ENCODE measurements at regions not wholly inside any gene's neighbourhood (a gene's known extent, or its start where the extent isn't known, plus 50 kb on each side); places are given as distances from the start of the nearest gene placed in this dataset.
A peak's percentile ranks its signal among the peaks of the same experiment; 100 is the strongest.

DNA sequence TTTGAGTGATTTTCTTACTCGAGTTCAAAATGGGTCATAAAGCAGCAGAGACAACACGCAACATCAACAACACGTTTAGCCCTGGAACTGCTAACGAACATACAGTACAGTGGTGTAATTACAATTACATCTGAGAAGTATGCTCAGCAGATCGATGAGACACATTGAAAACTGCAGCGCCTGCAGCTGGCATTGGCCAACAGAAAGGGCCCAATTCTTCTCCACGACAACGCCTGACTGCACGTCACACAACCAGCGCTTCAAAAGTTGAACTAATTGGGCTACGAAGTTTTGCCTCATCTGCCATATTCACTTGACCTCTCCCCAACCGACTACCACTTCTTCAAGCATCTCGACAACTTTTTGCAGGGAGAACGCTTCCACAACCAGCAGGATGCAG is 145.6 kb downstream of the SCARB1 start:
- TF ChIP-seq, protein P1, sequence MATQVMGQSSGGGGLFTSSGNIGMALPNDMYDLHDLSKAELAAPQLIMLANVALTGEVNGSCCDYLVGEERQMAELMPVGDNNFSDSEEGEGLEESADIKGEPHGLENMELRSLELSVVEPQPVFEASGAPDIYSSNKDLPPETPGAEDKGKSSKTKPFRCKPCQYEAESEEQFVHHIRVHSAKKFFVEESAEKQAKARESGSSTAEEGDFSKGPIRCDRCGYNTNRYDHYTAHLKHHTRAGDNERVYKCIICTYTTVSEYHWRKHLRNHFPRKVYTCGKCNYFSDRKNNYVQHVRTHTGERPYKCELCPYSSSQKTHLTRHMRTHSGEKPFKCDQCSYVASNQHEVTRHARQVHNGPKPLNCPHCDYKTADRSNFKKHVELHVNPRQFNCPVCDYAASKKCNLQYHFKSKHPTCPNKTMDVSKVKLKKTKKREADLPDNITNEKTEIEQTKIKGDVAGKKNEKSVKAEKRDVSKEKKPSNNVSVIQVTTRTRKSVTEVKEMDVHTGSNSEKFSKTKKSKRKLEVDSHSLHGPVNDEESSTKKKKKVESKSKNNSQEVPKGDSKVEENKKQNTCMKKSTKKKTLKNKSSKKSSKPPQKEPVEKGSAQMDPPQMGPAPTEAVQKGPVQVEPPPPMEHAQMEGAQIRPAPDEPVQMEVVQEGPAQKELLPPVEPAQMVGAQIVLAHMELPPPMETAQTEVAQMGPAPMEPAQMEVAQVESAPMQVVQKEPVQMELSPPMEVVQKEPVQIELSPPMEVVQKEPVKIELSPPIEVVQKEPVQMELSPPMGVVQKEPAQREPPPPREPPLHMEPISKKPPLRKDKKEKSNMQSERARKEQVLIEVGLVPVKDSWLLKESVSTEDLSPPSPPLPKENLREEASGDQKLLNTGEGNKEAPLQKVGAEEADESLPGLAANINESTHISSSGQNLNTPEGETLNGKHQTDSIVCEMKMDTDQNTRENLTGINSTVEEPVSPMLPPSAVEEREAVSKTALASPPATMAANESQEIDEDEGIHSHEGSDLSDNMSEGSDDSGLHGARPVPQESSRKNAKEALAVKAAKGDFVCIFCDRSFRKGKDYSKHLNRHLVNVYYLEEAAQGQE (IDR thresholded peaks at IDR 0.05; ENCODE audit: insufficient read depth in 1 of 2, low read depth in 2 of 2, low read length in 2 of 2), result no peak

- TF ChIP-seq SIN3A (IDR thresholded peaks at IDR 0.05; ENCODE audit: borderline replicate concordance, insufficient read depth, low read length) (no peak), POLR2AphosphoS5 (IDR thresholded peaks at IDR 0.05; ENCODE audit: low read depth, low read length) (no peak), TAF1 (IDR thresholded peaks at IDR 0.05; ENCODE audit: borderline replicate concordance, insufficient read depth, low read length) (no peak), FOXP2 (optimal IDR thresholded peaks at IDR 0.05; ENCODE audit: borderline replicate concordance, extremely low read depth, extremely low read length, insufficient read depth) (no peak)
- TF ChIP-seq, protein P1 (IDR thresholded peaks at IDR 0.05; ENCODE audit: insufficient read depth in 1 of 2, low read depth in 2 of 2, low read length in 2 of 2), result no peak
These were observed 146.3 kb downstream of the SCARB1 start for GRCh38 chr12:124717318-124717717.

GRCh38 chr12:124716208-124717130 is 147.2 kb downstream of the SCARB1 start:
- TF ChIP-seq, protein P1 (IDR thresholded peaks at IDR 0.05; ENCODE audit: insufficient read depth in 1 of 2, low read depth in 2 of 2, low read length in 2 of 2), result no peak
- TF ChIP-seq SIN3A (IDR thresholded peaks at IDR 0.05; ENCODE audit: borderline replicate concordance, insufficient read depth, low read length), result no peak
- no peak for TF ChIP-seq FOXP2 (optimal IDR thresholded peaks at IDR 0.05; ENCODE audit: borderline replicate concordance, extremely low read depth, extremely low read length, insufficient read depth)
- TF ChIP-seq TAF1 (IDR thresholded peaks at IDR 0.05; ENCODE audit: borderline replicate concordance, insufficient read depth, low read length), result no peak
- TF ChIP-seq POLR2AphosphoS5 (IDR thresholded peaks at IDR 0.05; ENCODE audit: low read depth, low read length), result no peak

GRCh38 chr12:124715121-124715990 is 147.9 kb upstream of the NCOR2 start:
- no peak for TF ChIP-seq TAF1 (IDR thresholded peaks at IDR 0.05; ENCODE audit: borderline replicate concordance, insufficient read depth, low read length)
- TF ChIP-seq POLR2AphosphoS5 (IDR thresholded peaks at IDR 0.05; ENCODE audit: low read depth, low read length), result no peak
- TF ChIP-seq FOXP2 (optimal IDR thresholded peaks at IDR 0.05; ENCODE audit: borderline replicate concordance, extremely low read depth, extremely low read length, insufficient read depth), result peak; percentile 49
- TF ChIP-seq SIN3A (IDR thresholded peaks at IDR 0.05; ENCODE audit: borderline replicate concordance, insufficient read depth, low read length), result no peak
- TF ChIP-seq, protein P1 (IDR thresholded peaks at IDR 0.05; ENCODE audit: insufficient read depth in 1 of 2, low read depth in 2 of 2, low read length in 2 of 2), result peak in 1 of 2 experiments; percentile 26; a peak in 1 of 4 replicates
